ENCODE measurements at regions not wholly inside any gene's neighbourhood (a gene's known extent, or its start where the extent isn't known, plus 50 kb on each side); places are given as distances from the start of the nearest gene placed in this dataset.

DNA sequence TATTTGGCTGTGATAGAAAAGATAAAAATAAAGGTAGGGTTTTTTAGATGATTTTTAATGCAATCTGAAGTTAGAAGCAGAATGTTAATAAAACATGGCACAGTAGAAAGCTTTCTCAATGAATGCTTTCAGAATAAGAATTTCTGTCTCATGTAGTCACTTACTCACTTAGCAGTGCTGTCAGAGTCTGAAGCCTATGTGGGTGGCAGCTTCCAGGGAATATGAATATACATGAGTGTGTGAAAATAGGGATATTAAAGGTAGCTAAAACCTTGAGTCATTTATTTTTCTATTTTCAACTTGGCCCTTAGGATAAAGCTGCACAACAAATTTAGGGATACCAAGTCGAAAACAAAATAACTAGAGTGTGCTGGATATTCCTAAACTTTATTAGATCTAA is 427.9 kb downstream of the AEBP2 start:
- peaks cover 0 to 4% of the 10 kb centered on the region in 2 experiments for H3K9me3 ChIP-seq (ENCODE audit: control insufficient read depth in 1 of 2, insufficient read depth in 1 of 2, low read length in 2 of 2)
- DNase-seq, result no peak
- no peaks in the 10 kb centered on the region for H3K27me3 ChIP-seq (ENCODE audit: control insufficient read depth in 1 of 2, insufficient read depth in 2 of 2, low read length in 2 of 2)
- H3K27me3 Mint-ChIP-seq, result no peaks in the 10 kb centered on the region
- H3K4me3 ChIP-seq (ENCODE audit: low read length), result no peak overlapping the region
- no peaks in the 10 kb centered on the region for H3K4me1 ChIP-seq (ENCODE audit: insufficient read depth, low read length)
- H3K9me3 Mint-ChIP-seq, result peaks cover 4% of the 10 kb centered on the region
- intact Hi-C loops (cut with DNase I, micrococcal nuclease), result no loop called here
- no peak for ATAC-seq (ENCODE audit: poor library complexity)
- no peaks in the 10 kb centered on the region for H3K4me1 Mint-ChIP-seq (ENCODE audit: low read depth)
- H3K36me3 Mint-ChIP-seq (ENCODE audit: low read depth), result no peaks in the 10 kb centered on the region
- H3K4me3 Mint-ChIP-seq, result no peak overlapping the region
- TF ChIP-seq, protein P1, sequence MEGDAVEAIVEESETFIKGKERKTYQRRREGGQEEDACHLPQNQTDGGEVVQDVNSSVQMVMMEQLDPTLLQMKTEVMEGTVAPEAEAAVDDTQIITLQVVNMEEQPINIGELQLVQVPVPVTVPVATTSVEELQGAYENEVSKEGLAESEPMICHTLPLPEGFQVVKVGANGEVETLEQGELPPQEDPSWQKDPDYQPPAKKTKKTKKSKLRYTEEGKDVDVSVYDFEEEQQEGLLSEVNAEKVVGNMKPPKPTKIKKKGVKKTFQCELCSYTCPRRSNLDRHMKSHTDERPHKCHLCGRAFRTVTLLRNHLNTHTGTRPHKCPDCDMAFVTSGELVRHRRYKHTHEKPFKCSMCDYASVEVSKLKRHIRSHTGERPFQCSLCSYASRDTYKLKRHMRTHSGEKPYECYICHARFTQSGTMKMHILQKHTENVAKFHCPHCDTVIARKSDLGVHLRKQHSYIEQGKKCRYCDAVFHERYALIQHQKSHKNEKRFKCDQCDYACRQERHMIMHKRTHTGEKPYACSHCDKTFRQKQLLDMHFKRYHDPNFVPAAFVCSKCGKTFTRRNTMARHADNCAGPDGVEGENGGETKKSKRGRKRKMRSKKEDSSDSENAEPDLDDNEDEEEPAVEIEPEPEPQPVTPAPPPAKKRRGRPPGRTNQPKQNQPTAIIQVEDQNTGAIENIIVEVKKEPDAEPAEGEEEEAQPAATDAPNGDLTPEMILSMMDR (IDR thresholded peaks at IDR 0.05), result no peak
- no peak overlapping the region for H3K27ac Mint-ChIP-seq
- CTCF ChIA-PET, result no interaction called here
- POLR2A ChIA-PET, result no interaction called here
- H3K27ac ChIP-seq (ENCODE audit: low read depth in 1 of 2, low read length in 2 of 2), result no peak overlapping the region
- H3K36me3 ChIP-seq (ENCODE audit: insufficient read depth, low read length), result no peaks in the 10 kb centered on the region

DNA sequence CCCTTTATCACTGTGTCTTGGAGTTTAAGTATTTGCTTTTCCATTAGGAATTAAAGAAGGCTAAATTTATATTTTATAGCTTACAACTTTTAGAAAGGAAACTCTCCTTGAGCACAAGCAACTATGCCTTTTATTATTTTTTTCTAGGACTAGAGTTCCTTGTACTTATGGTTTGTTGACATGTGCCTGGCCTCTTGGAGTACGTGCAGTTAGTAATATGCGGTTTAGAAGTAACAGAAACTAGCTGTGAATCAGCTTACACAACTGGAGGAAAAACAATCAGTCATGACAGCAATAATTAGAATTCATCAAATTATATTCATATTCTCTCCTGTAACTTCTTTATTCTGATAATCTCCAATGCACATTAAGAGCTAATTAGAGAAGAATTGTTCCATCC is 428.7 kb downstream of the AEBP2 start:
- intact Hi-C loops (cut with DNase I, micrococcal nuclease), result no loop called here
- H3K9me3 ChIP-seq (ENCODE audit: control insufficient read depth in 1 of 2, insufficient read depth in 1 of 2, low read length in 2 of 2), result no peaks in the 10 kb centered on the region
- H3K27me3 ChIP-seq (ENCODE audit: control insufficient read depth in 1 of 2, insufficient read depth in 2 of 2, low read length in 2 of 2), result no peaks in the 10 kb centered on the region
- ChIA-PET CTCF (interaction anchor here (0.6 kb wide), 1 partner anchor 12 kb away, joined by 3 read pairs; no protein-coding TSS in a partner anchor), POLR2A (no interaction called here)
- DNase-seq (no peak), ATAC-seq (ENCODE audit: poor library complexity) (no peak)
- Mint-ChIP-seq H3K4me1 (ENCODE audit: low read depth) (no peaks in the 10 kb centered on the region), H3K9me3 (peaks cover 4% of the 10 kb centered on the region), H3K4me3 (no peak overlapping the region), H3K27me3 (no peaks in the 10 kb centered on the region), H3K36me3 (ENCODE audit: low read depth) (no peaks in the 10 kb centered on the region), H3K27ac (no peak overlapping the region)
- H3K36me3 ChIP-seq (ENCODE audit: insufficient read depth, low read length), result no peaks in the 10 kb centered on the region
- H3K4me3 ChIP-seq (ENCODE audit: low read length), result no peak overlapping the region
- no peak overlapping the region for H3K27ac ChIP-seq (ENCODE audit: low read depth in 1 of 2, low read length in 2 of 2)
- TF ChIP-seq, protein P1 (IDR thresholded peaks at IDR 0.05), result no peak
- H3K4me1 ChIP-seq (ENCODE audit: insufficient read depth, low read length), result no peaks in the 10 kb centered on the region

DNA sequence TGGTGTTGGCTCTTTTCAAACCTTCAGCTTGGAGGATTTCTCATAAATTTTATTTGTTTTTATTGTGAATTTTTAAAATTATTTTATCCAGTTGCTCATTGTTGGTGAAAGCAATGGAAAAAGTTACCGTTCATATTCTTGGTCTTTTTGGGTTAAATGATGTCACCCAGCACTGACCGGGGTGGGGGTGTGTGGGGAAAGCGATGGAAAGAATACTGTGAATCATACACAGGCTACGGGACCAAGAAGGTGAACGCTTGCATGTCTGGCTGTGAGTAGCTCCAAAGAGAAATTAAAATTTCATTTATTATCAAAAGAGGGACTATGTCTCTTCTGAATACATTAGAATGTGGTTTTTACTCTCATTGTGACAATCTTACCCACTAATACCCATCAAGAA is 430.1 kb downstream of the AEBP2 start:
- Histone ChIP-seq H3K9me3 (ENCODE audit: control insufficient read depth in 1 of 2, insufficient read depth in 1 of 2, low read length in 2 of 2) (no peaks in the 10 kb centered on the region), H3K36me3 (ENCODE audit: insufficient read depth, low read length) (no peaks in the 10 kb centered on the region), H3K27me3 (ENCODE audit: control insufficient read depth in 1 of 2, insufficient read depth in 2 of 2, low read length in 2 of 2) (no peaks in the 10 kb centered on the region), H3K27ac (ENCODE audit: low read depth in 1 of 2, low read length in 2 of 2) (no peak overlapping the region), H3K4me1 (ENCODE audit: insufficient read depth, low read length) (no peaks in the 10 kb centered on the region), H3K4me3 (ENCODE audit: low read length) (no peak overlapping the region)
- Mint-ChIP-seq H3K36me3 (ENCODE audit: low read depth) (no peaks in the 10 kb centered on the region), H3K4me1 (ENCODE audit: low read depth) (no peaks in the 10 kb centered on the region), H3K4me3 (no peak overlapping the region), H3K27me3 (no peaks in the 10 kb centered on the region), H3K9me3 (peaks cover 4% of the 10 kb centered on the region), H3K27ac (no peak overlapping the region)
- DNase-seq (no peak), ATAC-seq (ENCODE audit: poor library complexity) (no peak)
- POLR2A ChIA-PET, result no interaction called here
- CTCF ChIA-PET, result no interaction called here
- intact Hi-C loops (cut with DNase I, micrococcal nuclease), result no loop called here
- TF ChIP-seq, protein P1 (IDR thresholded peaks at IDR 0.05), result no peak

Data from CD4-positive, alpha-beta T cell (primary cell).